ENCODE measurements at regions not wholly inside any gene's neighbourhood (a gene's known extent, or its start where the extent isn't known, plus 50 kb on each side); places are given as distances from the start of the nearest gene placed in this dataset.
"Not testable (repeated sequence)": the region's sequence is repeated elsewhere in the genome, so short reads cannot be mapped to it uniquely, and the experiment has no call there.

DNA sequence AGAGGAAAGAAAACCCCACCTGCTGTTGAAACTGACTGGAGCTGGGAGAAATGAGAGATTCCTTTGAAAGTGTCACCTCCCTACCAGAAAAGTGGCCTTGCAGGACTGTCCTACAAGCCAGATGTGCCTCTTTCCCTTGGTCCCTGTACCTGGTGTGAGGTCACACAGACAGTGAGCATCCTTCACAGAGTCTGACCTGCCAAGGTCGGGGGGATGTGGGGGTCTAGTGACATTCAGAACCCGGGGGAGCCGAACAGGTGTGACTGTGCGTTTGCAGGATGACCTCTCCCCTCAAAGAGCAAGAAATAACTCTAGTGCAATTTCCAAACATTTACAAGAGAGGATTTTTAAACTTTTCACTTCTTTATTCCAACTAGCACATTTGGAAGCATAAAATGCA, 93.4 kb upstream of the ZNF479 start:
- intact Hi-C loops (cut with micrococcal nuclease; ENCODE audit: unreplicated experiment): no loop called here
- Mint-ChIP-seq H3K27me3 (ENCODE audit: unreplicated experiment) (no peaks in the 10 kb centered on the region), H3K36me3 (ENCODE audit: insufficient read depth, unreplicated experiment) (no peaks in the 10 kb centered on the region), H3K4me3 (ENCODE audit: low read depth, unreplicated experiment) (no peak overlapping the region), H3K4me1 (ENCODE audit: low read depth, unreplicated experiment) (no peaks in the 10 kb centered on the region), H3K9me3 (ENCODE audit: low read depth, unreplicated experiment) (peaks cover 27% of the 10 kb centered on the region), H3K27ac (ENCODE audit: unreplicated experiment) (no peak overlapping the region)
- DNase-seq: no peak
- TF ChIP-seq, protein P1, sequence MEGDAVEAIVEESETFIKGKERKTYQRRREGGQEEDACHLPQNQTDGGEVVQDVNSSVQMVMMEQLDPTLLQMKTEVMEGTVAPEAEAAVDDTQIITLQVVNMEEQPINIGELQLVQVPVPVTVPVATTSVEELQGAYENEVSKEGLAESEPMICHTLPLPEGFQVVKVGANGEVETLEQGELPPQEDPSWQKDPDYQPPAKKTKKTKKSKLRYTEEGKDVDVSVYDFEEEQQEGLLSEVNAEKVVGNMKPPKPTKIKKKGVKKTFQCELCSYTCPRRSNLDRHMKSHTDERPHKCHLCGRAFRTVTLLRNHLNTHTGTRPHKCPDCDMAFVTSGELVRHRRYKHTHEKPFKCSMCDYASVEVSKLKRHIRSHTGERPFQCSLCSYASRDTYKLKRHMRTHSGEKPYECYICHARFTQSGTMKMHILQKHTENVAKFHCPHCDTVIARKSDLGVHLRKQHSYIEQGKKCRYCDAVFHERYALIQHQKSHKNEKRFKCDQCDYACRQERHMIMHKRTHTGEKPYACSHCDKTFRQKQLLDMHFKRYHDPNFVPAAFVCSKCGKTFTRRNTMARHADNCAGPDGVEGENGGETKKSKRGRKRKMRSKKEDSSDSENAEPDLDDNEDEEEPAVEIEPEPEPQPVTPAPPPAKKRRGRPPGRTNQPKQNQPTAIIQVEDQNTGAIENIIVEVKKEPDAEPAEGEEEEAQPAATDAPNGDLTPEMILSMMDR (IDR thresholded peaks at IDR 0.05; ENCODE audit: unreplicated experiment): no peak
- BruUV-seq (replicated peaks): no TSS peak
- CTCF ChIA-PET: interaction anchor here (0.7 kb wide), 1 partner anchor 642 kb away, joined by 3 read pairs; no protein-coding TSS in a partner anchor

DNA sequence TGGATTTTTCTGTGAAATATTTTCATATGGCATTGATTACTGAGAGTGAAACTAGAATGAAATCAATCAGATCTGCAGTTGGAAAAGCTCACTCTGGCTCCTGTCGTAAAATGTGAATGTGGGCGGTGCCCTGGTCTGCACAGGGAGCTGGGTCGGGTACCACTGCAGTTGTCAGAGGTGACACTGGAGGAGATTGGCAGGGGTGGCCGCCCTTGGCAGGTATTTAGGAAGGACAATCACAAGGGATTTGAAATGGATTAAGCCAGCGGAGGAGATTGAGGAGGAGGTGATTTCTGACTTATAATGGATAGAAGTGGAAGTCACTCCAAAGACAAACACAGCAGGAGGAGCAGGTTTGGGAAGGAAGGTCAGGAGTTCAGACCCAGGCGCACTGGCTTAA, 109.0 kb upstream of the ZNF479 start:
- H3K27ac Mint-ChIP-seq (ENCODE audit: unreplicated experiment); intact Hi-C loops (cut with micrococcal nuclease; ENCODE audit: unreplicated experiment); BruUV-seq (replicated peaks): not testable (repeated sequence)

DNA sequence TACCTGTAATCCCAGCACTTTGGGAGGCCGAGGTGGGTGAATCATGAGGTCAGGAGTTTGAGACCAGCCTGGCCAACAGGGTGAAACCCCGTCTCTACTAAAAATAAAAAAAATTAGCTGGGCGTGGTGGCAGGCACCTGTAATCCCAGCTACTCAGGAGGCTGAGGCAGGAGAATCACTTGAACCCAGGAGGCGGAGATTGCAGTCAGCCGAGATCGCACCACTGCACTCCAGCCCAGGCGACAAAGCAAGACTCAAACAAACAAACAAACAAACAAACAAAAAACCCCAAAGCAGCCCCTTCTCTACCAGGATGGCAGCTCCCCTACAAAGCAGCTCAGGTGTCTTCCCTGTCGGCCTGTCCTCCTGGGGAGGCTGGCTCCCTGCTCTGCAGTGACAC, 111.3 kb upstream of the ZNF479 start:
- DNase-seq; H3K27me3 Mint-ChIP-seq (ENCODE audit: unreplicated experiment); H3K4me3 Mint-ChIP-seq (ENCODE audit: low read depth, unreplicated experiment); H3K4me1 Mint-ChIP-seq (ENCODE audit: low read depth, unreplicated experiment); H3K36me3 Mint-ChIP-seq (ENCODE audit: insufficient read depth, unreplicated experiment); BruUV-seq (replicated peaks); intact Hi-C loops (cut with micrococcal nuclease; ENCODE audit: unreplicated experiment); CTCF ChIA-PET; H3K27ac Mint-ChIP-seq (ENCODE audit: unreplicated experiment): not testable (repeated sequence)
- H3K9me3 Mint-ChIP-seq (ENCODE audit: low read depth, unreplicated experiment): peaks cover 34% of the 10 kb centered on the region

More for the DNA sequence above, 109.0 kb upstream of the ZNF479 start:
- DNase-seq; H3K36me3 Mint-ChIP-seq (ENCODE audit: insufficient read depth, unreplicated experiment); CTCF ChIA-PET; H3K4me1 Mint-ChIP-seq (ENCODE audit: low read depth, unreplicated experiment); H3K27me3 Mint-ChIP-seq (ENCODE audit: unreplicated experiment); H3K4me3 Mint-ChIP-seq (ENCODE audit: low read depth, unreplicated experiment): not testable (repeated sequence)
- H3K9me3 Mint-ChIP-seq (ENCODE audit: low read depth, unreplicated experiment): peaks cover 29% of the 10 kb centered on the region

DNA sequence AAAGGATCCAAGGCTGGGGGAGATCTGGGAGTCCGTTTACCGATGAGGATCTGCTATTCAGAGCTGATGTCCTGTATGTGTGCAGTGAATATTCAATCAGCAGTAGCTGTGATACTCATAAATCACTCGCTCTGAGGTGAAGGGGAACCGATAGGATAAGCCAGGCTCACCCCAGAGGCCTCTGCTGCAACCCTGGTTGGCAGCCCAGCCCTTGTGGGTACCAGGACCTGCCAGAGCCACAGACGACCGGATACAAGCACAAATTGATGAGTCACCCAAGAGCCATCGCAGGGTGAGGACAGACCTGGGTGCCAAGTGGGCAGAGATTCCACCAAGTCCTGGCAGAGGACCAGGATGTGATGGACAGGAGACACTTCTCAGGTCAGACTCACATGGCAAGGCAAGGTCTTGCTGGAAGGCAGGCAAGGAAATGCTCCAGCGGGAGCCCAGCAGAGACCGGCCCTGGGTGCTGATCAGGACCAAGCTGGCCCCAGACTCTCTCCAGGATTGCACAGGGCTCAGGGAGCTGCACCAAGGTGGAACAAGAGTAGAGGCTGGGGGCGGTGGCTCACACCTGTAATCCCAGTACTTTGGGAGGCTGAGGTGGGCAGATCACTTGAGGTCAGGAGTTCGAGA, 112.2 kb upstream of the ZNF479 start:
- H3K36me3 Mint-ChIP-seq (ENCODE audit: insufficient read depth, unreplicated experiment); H3K4me3 Mint-ChIP-seq (ENCODE audit: low read depth, unreplicated experiment); DNase-seq; CTCF ChIA-PET; H3K27me3 Mint-ChIP-seq (ENCODE audit: unreplicated experiment); intact Hi-C loops (cut with micrococcal nuclease; ENCODE audit: unreplicated experiment); BruUV-seq (replicated peaks); H3K4me1 Mint-ChIP-seq (ENCODE audit: low read depth, unreplicated experiment); H3K27ac Mint-ChIP-seq (ENCODE audit: unreplicated experiment): not testable (repeated sequence)
- peaks cover 34% of the 10 kb centered on the region for H3K9me3 Mint-ChIP-seq (ENCODE audit: low read depth, unreplicated experiment)

DNA sequence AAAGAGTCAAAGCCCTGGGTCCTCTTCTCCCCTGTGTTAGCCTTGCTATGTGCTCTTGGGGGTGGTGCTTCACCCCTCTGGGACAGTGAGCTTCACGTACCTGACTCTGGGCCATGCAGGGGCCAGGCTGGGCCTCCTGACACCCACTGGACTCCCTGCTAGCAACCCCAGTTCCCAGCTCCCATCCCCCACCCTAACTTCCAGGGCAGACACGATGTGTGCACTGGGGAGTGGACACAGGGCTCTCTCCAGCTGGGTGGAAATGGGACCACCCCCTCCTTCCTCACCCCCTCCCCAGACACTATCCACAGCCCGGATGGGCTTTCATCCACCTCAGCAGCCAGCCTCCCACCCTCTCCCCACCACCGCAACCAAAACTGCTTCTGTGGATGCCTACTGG, 113.0 kb upstream of the ZNF479 start:
- no TSS peak for BruUV-seq (replicated peaks)
- Mint-ChIP-seq H3K27me3 (ENCODE audit: unreplicated experiment) (no peaks in the 10 kb centered on the region), H3K36me3 (ENCODE audit: insufficient read depth, unreplicated experiment) (peaks cover 7% of the 10 kb centered on the region), H3K4me3 (ENCODE audit: low read depth, unreplicated experiment) (no peak overlapping the region), H3K9me3 (ENCODE audit: low read depth, unreplicated experiment) (peaks cover 34% of the 10 kb centered on the region), H3K27ac (ENCODE audit: unreplicated experiment) (no peak overlapping the region), H3K4me1 (ENCODE audit: low read depth, unreplicated experiment) (no peaks in the 10 kb centered on the region)
- TF ChIP-seq, protein P1 (IDR thresholded peaks at IDR 0.05; ENCODE audit: unreplicated experiment): no peak
- intact Hi-C loops (cut with micrococcal nuclease; ENCODE audit: unreplicated experiment): no loop called here
- no peak for DNase-seq
- CTCF ChIA-PET: no interaction called here

DNA sequence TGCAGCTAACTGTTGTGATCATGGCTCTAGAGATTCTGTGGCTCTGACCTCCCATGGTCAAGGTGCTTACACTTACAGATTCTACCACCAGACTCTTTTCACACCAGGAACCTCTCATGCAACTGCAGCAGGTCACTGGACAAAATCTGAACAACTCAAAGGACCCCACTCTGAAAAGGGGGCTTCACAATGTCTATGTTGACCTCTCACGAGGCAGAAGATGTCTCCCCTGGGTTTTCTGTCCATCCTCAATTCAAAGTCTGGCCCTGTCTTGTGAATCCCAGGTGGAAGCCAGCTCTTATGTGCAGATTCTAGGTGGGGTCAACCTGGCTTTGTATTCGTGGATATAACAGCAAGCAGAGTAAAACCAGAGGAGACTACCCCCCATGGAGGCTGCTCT, 118.6 kb upstream of the ZNF479 start:
- Mint-ChIP-seq H3K4me1 (ENCODE audit: low read depth, unreplicated experiment) (no peaks in the 10 kb centered on the region), H3K27me3 (ENCODE audit: unreplicated experiment) (no peaks in the 10 kb centered on the region), H3K4me3 (ENCODE audit: low read depth, unreplicated experiment) (no peak overlapping the region), H3K27ac (ENCODE audit: unreplicated experiment) (no peak overlapping the region), H3K9me3 (ENCODE audit: low read depth, unreplicated experiment) (peaks cover 27% of the 10 kb centered on the region), H3K36me3 (ENCODE audit: insufficient read depth, unreplicated experiment) (peaks cover 4% of the 10 kb centered on the region)
- no TSS peak for BruUV-seq (replicated peaks)
- CTCF ChIA-PET: interaction anchor here (0.7 kb wide), 1 partner anchor 117 kb away, joined by 3 read pairs; no protein-coding TSS in a partner anchor
- TF ChIP-seq, protein P1 (IDR thresholded peaks at IDR 0.05; ENCODE audit: unreplicated experiment): no peak
- intact Hi-C loops (cut with micrococcal nuclease; ENCODE audit: unreplicated experiment): no loop called here
- no peak for DNase-seq
